NCI-H82 (cell line): ENCODE measurements at regions not wholly inside any gene's neighbourhood (a gene's known extent, or its start where the extent isn't known, plus 50 kb on each side); places are given as distances from the start of the nearest gene placed in this dataset.
"Not testable (repeated sequence)": the region's sequence is repeated elsewhere in the genome, so short reads cannot be mapped to it uniquely, and the experiment has no call there.

Source experiments
- DNase-seq: peaks from one replicate; lab custom pipeline; 2025; lab: John Stamatoyannopoulos, UW

GRCh38 chr10:95137990-95138625 is 55.9 kb upstream of the ACSM6 start:
- peak; percentile 3 for DNase-seq

- no peak for DNase-seq
Observed at GRCh38 chr10:95134490-95134889, 59.5 kb upstream of the ACSM6 start.

- DNase-seq: peak; percentile 93
Observed at GRCh38 chr10:95133997-95134396, 60.0 kb upstream of the ACSM6 start.

- DNase-seq: peak; percentile 94
Observed at GRCh38 chr10:95133016-95133752, 60.9 kb upstream of the ACSM6 start.

- not testable (repeated sequence) for DNase-seq
Observed at GRCh38 chr10:95130429-95130828, 61.1 kb upstream of the CYP2C8 start.

GRCh38 chr10:95125582-95125981 is 56.3 kb upstream of the CYP2C8 start:
- DNase-seq: no peak

- DNase-seq: no peak
Observed at GRCh38 chr10:95122736-95123135, 53.4 kb upstream of the CYP2C8 start.

- DNase-seq: no peak
Observed at GRCh38 chr10:95121904-95122303, 52.6 kb upstream of the CYP2C8 start.
